HG02840 (cell line): ENCODE measurements at regions not wholly inside any gene's neighbourhood (a gene's known extent, or its start where the extent isn't known, plus 50 kb on each side); places are given as distances from the start of the nearest gene placed in this dataset.

Experiments
- ATAC-seq: cut with Tn5 transposase; IDR thresholded peaks from one replicate; pipeline ENCODE4 v1.9.1; 2021; ENCODE audit warnings: mild to moderate bottlenecking, moderate library complexity, moderate number of reproducible peaks; ENCODE audit not compliant: unreplicated experiment, low FRiP score

- ATAC-seq = no peak
Observed at GRCh38 chr6:47152666-47153403, 110.7 kb upstream of the ADGRF1 start.

DNA sequence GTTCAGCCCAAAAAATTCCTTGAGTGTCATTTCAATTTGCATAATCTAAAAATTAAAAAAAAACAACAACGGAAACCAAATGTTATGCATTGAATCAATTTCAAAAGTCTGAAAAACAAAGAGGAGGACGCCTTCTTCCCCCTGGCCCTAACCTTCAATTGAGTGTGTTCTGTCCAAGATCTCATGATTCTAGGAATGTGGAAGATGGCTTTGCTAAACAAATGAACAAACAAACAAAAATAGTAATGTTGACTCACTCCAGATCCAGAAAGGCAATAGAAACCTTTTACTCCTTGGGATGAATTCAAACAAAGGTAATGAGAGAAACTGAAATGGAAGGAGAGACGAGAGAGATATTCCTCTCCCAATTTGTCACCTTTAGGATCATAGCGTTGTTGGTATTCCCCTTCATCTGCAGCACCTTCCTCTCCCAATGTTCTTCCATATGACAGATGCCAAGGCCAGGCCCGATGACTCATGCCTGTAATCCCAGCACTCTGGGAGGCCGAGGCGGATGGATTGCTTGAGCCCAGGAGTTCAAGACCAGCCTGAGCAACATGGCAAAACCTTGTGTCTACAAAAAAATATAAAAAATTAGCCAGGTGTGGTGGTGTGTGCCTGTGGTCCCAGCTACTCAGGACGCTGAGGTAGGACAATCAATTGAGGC is 109.2 kb upstream of the ADGRF1 start:
- ATAC-seq = no peak

DNA sequence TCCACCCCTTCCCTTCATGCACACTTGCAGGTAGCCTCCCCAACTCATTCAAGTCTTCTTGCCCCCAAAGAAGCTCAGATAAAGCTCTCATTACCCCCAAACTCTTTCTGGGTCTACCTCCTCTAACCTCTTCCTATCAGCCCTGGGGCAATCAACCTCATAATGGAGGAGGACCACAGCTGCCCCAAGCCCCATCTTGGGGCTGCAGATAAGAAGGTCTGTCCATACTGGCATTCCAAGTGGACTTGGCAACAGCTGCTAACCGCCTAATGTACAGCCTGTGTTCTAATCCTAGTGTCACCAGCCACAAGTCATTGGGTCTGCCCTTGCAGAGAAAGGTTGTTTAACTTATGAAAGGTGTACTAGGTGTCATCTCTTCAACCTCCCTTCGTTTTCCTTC is 107.4 kb upstream of the ADGRF1 start:
- ATAC-seq = no peak

GRCh38 chr6:47149066-47149465 is 106.9 kb upstream of the ADGRF1 start:
- ATAC-seq = no peak

- ATAC-seq = no peak
Observed at GRCh38 chr6:47147836-47148344, 105.8 kb upstream of the ADGRF1 start.

- ATAC-seq = no peak
Observed at GRCh38 chr6:47147175-47147727, 105.1 kb upstream of the ADGRF1 start.

DNA sequence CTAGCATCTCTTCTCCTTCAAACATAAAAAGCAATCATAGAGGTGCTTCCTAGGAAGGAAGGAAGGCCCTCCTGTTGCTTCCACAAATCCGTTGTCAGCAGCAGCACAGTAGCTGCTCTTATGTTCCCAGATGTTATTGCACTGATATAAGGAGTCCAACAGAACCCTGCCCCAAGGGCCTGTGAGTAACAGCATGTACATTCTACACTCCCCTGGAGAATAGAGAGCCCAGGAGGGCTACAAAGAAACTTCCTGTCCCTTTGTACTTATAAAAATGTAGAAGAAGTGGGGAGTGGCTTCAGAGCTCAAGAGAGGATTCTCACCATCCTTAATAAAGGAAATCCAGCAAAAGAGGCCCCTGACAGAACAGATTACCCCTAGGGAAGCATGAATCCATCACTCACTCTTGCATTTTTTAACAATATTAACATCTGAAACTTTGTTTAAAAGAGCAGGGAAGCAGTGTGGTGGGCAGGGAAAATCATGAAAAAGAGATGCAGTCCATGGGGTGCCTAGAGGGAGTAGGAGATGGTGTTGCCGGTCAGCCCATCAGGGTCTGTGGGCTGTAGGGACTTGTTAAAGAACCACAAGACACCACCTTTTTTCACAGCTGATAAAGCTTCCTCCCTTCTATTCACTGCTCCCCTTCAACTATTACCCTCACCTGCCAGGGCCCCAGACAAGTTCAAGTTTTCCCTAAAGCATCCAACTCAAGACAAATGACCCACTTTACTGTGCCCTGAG is 104.5 kb upstream of the ADGRF1 start:
- ATAC-seq = no peak

GRCh38 chr6:47145212-47145611 is 103.1 kb upstream of the ADGRF1 start:
- no peak for ATAC-seq

GRCh38 chr6:47144306-47144705 is 102.2 kb upstream of the ADGRF1 start:
- no peak for ATAC-seq

GRCh38 chr6:47141963-47142362 is 99.8 kb upstream of the ADGRF1 start:
- no peak for ATAC-seq

DNA sequence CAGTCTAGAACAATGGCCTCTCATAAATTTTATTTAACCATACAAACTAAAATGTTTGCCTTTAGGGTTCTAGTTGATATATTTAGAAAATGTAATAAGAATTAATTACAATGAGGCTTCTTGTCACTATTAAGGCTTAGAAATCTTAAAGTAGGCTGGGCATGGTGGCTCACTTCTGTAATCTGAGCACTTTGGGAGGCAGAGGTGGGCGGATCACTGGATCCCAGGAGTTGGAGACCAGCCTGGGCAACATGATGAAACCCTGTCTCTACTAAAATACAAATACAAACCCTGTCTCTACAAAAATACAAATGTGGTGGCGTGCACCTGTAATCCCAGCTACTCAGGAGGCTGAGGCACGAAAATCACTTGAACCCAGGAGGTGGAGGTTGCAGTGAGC is 99.0 kb upstream of the ADGRF1 start:
- no peak for ATAC-seq

DNA sequence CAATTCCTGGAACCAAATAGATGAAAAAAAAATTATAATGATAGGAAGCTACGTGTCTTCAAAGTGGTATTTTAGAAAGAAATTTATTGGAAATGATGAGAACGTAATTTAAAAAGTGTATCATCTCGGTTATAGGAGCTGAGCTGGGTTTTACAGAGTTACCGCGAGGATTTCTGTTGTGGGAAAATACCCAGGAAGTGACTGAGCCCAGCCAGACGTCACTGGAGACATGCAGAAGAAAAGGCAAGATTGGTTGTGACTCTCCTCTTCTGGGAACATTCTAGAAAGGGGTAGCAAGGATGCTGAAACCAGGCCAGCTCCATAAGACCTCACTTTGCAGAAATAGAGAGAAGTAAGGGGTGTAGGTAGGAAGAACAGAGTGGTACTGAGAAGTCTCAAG is 95.9 kb upstream of the ADGRF1 start:
- ATAC-seq = no peak

DNA sequence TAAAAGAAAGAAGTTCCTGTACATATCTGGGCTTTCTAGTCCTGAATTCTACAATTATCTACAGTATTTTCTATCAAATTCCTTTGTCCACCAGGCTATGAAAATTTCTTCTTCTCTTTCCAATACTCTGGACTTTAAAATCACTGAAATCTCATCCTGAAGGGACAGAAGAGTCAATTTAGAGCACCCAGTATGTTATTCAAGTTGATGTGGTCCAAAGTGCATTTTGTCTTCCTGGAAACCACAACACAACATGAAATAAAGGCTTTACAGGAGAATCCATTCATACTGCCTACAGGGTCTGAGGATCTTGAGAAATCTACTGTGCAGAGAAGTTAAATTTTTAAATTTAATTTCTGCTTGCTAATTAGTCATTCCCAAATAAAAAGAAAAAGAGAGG is 94.9 kb upstream of the ADGRF1 start:
- ATAC-seq = no peak

GRCh38 chr6:47135772-47136171 is 93.6 kb upstream of the ADGRF1 start:
- ATAC-seq = no peak

DNA sequence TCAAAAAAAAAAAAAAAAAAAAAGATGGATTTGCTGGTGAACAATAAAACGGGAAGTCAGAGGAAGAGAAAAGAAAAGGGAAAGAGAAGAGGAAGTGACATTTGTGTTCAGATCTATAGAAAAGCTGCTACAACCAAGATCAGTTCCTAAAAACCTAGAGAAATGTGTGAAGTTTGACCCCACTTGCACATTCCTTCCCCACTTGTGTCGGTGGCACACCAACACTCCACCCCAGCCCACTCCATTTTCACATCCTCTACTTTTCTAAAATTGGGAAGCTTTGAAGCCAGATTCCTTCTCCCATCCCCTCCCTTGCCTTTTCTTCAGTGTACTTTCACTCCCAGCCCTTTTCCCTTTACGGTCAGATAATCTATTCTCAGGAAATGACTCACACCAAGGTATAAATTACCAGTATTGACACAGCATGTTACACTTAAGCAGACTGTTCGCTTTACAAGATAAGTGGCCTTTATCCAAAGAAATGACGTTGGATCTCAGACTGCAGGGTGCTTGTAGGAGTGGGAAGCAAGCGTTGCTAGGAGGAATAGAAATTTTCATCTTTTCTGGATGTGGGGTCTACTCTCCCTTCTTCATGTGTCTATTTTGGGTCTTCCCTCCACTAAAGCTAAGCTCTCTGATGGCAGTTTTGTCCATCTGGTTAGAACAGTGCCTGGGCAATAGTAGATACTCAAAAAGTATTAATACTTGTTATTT is 92.5 kb upstream of the ADGRF1 start:
- no peak for ATAC-seq

DNA sequence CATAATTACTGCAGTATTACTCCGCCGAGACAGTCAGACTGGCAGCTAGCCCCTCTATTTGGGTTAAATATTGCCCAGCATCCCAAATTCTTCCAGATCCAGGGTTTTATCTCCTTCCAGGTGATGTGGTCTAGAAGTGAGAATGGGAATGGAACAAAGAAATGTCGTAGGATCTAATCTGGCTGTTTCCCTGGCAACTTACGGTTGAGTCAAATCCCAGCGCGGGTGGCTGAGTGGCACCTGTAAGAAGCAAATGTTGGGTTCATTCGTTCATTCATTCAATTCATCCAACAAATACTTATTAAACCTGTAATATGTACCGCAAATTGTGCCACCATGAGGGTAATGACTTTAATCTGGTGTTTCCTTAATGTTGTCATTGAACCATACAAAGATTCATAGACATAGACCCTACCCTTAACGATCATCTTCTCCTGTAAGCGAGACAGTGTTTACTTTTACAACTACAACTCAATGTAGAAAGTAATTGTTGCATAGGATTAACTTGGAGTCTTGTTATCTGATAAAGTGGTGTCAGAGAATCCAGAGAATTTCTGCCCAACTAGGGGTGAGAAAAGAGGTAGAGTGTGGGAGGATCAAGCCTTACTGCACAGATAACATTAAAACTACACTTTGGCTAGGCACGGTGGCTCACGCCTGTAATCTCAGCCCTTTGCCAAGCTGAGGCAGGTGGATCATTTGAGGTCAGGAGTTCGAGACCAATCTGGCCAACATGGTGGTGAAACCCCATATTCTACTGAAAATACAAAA is 91.3 kb upstream of the ADGRF1 start:
- ATAC-seq = no peak

DNA sequence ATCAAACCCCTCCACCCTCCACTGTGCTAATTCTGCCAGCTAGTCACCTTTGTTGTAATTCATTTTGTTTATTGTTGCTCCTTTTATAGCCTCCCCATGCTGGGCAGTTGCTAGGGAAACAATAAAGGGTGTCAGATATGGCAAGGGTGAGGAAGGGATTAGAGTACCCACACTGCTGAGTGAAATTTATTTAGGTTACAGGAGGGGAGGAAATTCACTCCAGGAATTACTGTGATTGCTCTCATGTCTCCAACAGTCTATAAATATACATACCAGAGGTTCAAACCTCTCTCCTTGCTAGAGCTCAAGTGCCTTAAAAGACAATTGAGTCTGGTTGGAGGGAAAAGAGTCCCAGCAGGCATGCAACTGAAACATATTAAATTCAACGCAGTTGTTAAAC is 90.6 kb upstream of the ADGRF1 start:
- ATAC-seq = no peak

- no peak for ATAC-seq
Observed at GRCh38 chr6:47131773-47132172, 89.6 kb upstream of the ADGRF1 start.

GRCh38 chr6:47130086-47130485 is 88.0 kb upstream of the ADGRF1 start:
- ATAC-seq = no peak

DNA sequence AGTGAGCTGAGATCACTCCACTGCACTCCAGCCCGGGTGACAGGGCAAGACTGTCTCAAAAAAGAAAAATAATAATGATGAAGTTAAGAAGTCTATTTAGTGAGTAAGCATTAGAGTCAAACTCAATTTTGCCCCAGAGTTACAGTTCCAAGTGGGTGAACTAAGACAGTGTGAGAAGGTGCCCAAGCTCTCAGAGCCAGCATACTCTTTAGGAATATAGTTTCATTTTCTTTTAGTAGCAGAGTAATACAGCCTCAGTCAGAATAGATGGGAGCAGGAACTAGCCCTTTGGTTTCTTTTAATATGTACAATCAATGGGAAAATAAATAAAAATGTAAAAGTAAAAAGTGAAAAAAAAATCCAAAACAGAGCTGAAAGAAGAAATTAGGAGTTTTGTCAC is 87.0 kb upstream of the ADGRF1 start:
- no peak for ATAC-seq
